ENCODE measurements at regions not wholly inside any gene's neighbourhood (a gene's known extent, or its start where the extent isn't known, plus 50 kb on each side); places are given as distances from the start of the nearest gene placed in this dataset.
"Not testable (repeated sequence)": the region's sequence is repeated elsewhere in the genome, so short reads cannot be mapped to it uniquely, and the experiment has no call there.

DNA sequence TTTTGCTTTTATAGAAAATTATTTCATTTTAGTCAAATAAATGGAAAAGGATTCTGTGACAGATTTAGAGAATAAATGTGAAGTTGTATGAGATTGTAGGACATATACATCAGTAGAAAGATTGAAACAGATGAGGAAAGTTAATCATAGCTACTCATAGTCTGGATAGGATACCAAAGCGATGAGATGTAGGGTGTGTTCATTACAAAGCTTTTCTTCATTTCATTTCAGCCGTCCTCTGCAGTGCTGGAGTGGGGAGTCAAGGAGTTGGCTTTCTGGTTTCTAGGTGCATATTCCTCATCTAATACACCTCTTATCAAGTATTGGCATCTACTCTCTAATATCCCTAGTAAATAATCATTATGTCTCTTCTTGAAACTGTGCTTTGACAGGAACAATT is 149.5 kb upstream of the NEGR1 start:
- Histone ChIP-seq H3K4me1 (ENCODE audit: control insufficient read depth in 2 of 2, insufficient read depth in 2 of 2, low read length in 2 of 2) (no peaks in the 10 kb centered on the region), H3K4me3 (ENCODE audit: control extremely low read depth in 1 of 5, extremely low read depth in 1 of 5, insufficient read depth in 1 of 5, low read depth in 2 of 5, low read length in 4 of 5) (no peak overlapping the region), H3K4me2 (replicated peaks; ENCODE audit: low read depth, low read length, poor library complexity, severe bottlenecking) (no peak overlapping the region), H2AFZ (ENCODE audit: insufficient read depth, low read depth, low read length, poor library complexity, severe bottlenecking) (no peak overlapping the region), H3K36me3 (replicated peaks in 1 of 2; ENCODE audit: control extremely low read depth in 1 of 2, control insufficient read depth in 1 of 2, extremely low read depth in 1 of 2, insufficient read depth in 2 of 2, low read length in 1 of 2) (no peaks in the 10 kb centered on the region), H4K20me1 (ENCODE audit: control insufficient read depth, insufficient read depth, low read length, poor library complexity, severe bottlenecking) (no peaks in the 10 kb centered on the region), H3K27me3 (replicated peaks in 1 of 4; ENCODE audit: control extremely low read depth in 1 of 4, control insufficient read depth in 3 of 4, insufficient read depth in 4 of 4, low read length in 3 of 4) (no peaks in the 10 kb centered on the region), H3K9ac (ENCODE audit: low read length) (no peak overlapping the region), H3K79me2 (ENCODE audit: control insufficient read depth, insufficient read depth, low read length) (no peaks in the 10 kb centered on the region), H3K9me3 (ENCODE audit: control extremely low read depth in 1 of 3, control insufficient read depth in 2 of 3, insufficient read depth in 1 of 3, low read length in 2 of 3) (no peaks in the 10 kb centered on the region), H3K27ac (ENCODE audit: low read length in 2 of 2) (no peak overlapping the region)
- no CpG with 5 or more reads among the region's 2 CpGs for WGBS (ENCODE audit: insufficient coverage)
- CTCF ChIA-PET, result no interaction called here
- no peaks in the 10 kb centered on the region for H3K4me1 Mint-ChIP-seq
- ATAC-seq (ENCODE audit: low read depth), result no peak
- no peak overlapping the region for H3K4me3 Mint-ChIP-seq
- intact Hi-C loops (cut with micrococcal nuclease), result no loop called here
- POLR2A ChIA-PET, result no interaction called here
- TF ChIP-seq CTCF (IDR thresholded peaks at IDR 0.05) (no peak), EZH2 (IDR thresholded peaks at IDR 0.05; ENCODE audit: borderline replicate concordance, insufficient read depth, low read depth, low read length, poor library complexity, severe bottlenecking) (no peak)
- H3K9me3 Mint-ChIP-seq (ENCODE audit: insufficient read depth), result peaks cover 5% of the 10 kb centered on the region
- H3K27ac Mint-ChIP-seq, result no peak overlapping the region
- DNase-seq, result no peak
- H3K27me3 Mint-ChIP-seq, result no peaks in the 10 kb centered on the region

DNA sequence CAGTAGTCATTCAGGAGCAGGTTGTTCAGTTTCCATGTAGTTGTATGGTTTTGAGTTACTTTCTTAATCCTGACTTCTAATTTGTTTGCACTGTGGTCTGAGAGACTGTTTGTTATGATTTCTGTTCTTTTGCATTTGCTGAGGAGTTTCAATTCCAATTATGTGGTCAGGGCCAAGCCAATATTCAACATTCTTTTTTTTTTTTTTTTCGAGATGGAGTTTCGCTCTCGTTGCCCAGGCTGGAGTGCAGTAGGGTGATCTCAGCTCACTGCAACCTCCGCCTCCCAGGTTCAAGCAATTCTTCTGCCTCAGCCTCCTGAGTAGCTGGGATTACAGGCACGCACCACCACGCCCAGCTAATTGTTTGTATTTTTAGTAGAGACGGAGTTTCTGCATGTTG is 145.9 kb upstream of the NEGR1 start:
- H4K20me1 ChIP-seq (ENCODE audit: control insufficient read depth, insufficient read depth, low read length, poor library complexity, severe bottlenecking); H3K4me1 ChIP-seq (ENCODE audit: control insufficient read depth in 2 of 2, insufficient read depth in 2 of 2, low read length in 2 of 2); H3K27ac ChIP-seq (ENCODE audit: low read length in 2 of 2); DNase-seq; POLR2A ChIA-PET; H3K27me3 Mint-ChIP-seq; H3K27ac Mint-ChIP-seq; H2AFZ ChIP-seq (ENCODE audit: insufficient read depth, low read depth, low read length, poor library complexity, severe bottlenecking); CTCF ChIA-PET; ATAC-seq (ENCODE audit: low read depth); H3K79me2 ChIP-seq (ENCODE audit: control insufficient read depth, insufficient read depth, low read length); H3K27me3 ChIP-seq (replicated peaks in 1 of 4; ENCODE audit: control extremely low read depth in 1 of 4, control insufficient read depth in 3 of 4, insufficient read depth in 4 of 4, low read length in 3 of 4); H3K9me3 Mint-ChIP-seq (ENCODE audit: insufficient read depth); intact Hi-C loops (cut with micrococcal nuclease); H3K9ac ChIP-seq (ENCODE audit: low read length); H3K4me3 ChIP-seq (ENCODE audit: control extremely low read depth in 1 of 5, extremely low read depth in 1 of 5, insufficient read depth in 1 of 5, low read depth in 2 of 5, low read length in 4 of 5); H3K4me2 ChIP-seq (replicated peaks; ENCODE audit: low read depth, low read length, poor library complexity, severe bottlenecking); H3K9me3 ChIP-seq (ENCODE audit: control extremely low read depth in 1 of 3, control insufficient read depth in 2 of 3, insufficient read depth in 1 of 3, low read length in 2 of 3); H3K4me1 Mint-ChIP-seq; H3K4me3 Mint-ChIP-seq; H3K36me3 ChIP-seq (replicated peaks in 1 of 2; ENCODE audit: control extremely low read depth in 1 of 2, control insufficient read depth in 1 of 2, extremely low read depth in 1 of 2, insufficient read depth in 2 of 2, low read length in 1 of 2): not testable (repeated sequence)
- 92% methylated on average over 6 of the region's 7 CpGs for WGBS (ENCODE audit: insufficient coverage)

All from B cell (primary cell).